ENCODE measurements at regions not wholly inside any gene's neighbourhood (a gene's known extent, or its start where the extent isn't known, plus 50 kb on each side); places are given as distances from the start of the nearest gene placed in this dataset.

- DNase-seq, result no peak
Observed at GRCh38 chr18:44171301-44171700, 509.4 kb upstream of the SETBP1 start.

GRCh38 chr18:44175891-44176290 lies 504.8 kb upstream of the SETBP1 start:
- no peak for DNase-seq

- no peak for DNase-seq
Observed at GRCh38 chr18:44178476-44178875, 502.2 kb upstream of the SETBP1 start.

GRCh38 chr18:44179693-44180092 lies 501.0 kb upstream of the SETBP1 start:
- no peak for DNase-seq

GRCh38 chr18:44180683-44181082 lies 500.0 kb upstream of the SETBP1 start:
- no peak for DNase-seq

GRCh38 chr18:44181951-44182747 lies 498.5 kb upstream of the SETBP1 start:
- no peak for DNase-seq

- DNase-seq, result no peak
Observed at GRCh38 chr18:44186001-44186400, 494.7 kb upstream of the SETBP1 start.

- DNase-seq, result no peak
Observed at GRCh38 chr18:44187090-44187489, 493.6 kb upstream of the SETBP1 start.

GRCh38 chr18:44195394-44196140 lies 485.1 kb upstream of the SETBP1 start:
- DNase-seq, result no peak

- no peak for DNase-seq
Observed at GRCh38 chr18:44197832-44198611, 482.7 kb upstream of the SETBP1 start.

GRCh38 chr18:44198612-44199284 lies 481.9 kb upstream of the SETBP1 start:
- no peak for DNase-seq

- no peak for DNase-seq
Observed at GRCh38 chr18:44213293-44213692, 467.4 kb upstream of the SETBP1 start.

- DNase-seq, result no peak
Observed at GRCh38 chr18:44214396-44214795, 466.3 kb upstream of the SETBP1 start.

- no peak for DNase-seq
Observed at GRCh38 chr18:44216169-44216568, 464.5 kb upstream of the SETBP1 start.

- DNase-seq, result no peak
Observed at GRCh38 chr18:44227501-44227900, 453.2 kb upstream of the SETBP1 start.

- no peak for DNase-seq
Observed at GRCh38 chr18:44229693-44230108, 451.0 kb upstream of the SETBP1 start.

- DNase-seq, result no peak
Observed at GRCh38 chr18:44231936-44232335, 448.8 kb upstream of the SETBP1 start.

GRCh38 chr18:44232500-44232899 lies 448.2 kb upstream of the SETBP1 start:
- DNase-seq, result no peak

GRCh38 chr18:44238454-44238853 lies 442.2 kb upstream of the SETBP1 start:
- DNase-seq, result no peak

- DNase-seq, result no peak
Observed at GRCh38 chr18:44238911-44239310, 441.8 kb upstream of the SETBP1 start.

GRCh38 chr18:44241020-44241419 lies 439.7 kb upstream of the SETBP1 start:
- DNase-seq, result no peak

GRCh38 chr18:44245019-44245418 lies 435.7 kb upstream of the SETBP1 start:
- DNase-seq, result no peak

- no peak for DNase-seq
Observed at GRCh38 chr18:44246001-44246400, 434.7 kb upstream of the SETBP1 start.

All from stimulated activated CD8-positive, alpha-beta memory T cell treated with anti-CD3 and anti-CD28 coated beads, Interleukin-4, amount 100 ng/mL, for 48 hours (primary cell).